ENCODE measurements at regions not wholly inside any gene's neighbourhood (a gene's known extent, or its start where the extent isn't known, plus 50 kb on each side); places are given as distances from the start of the nearest gene placed in this dataset.

GRCh38 chr10:78548369-78548768 lies 514.7 kb downstream of the RPS24 start:
- Histone ChIP-seq H3K36me3 (replicated peaks) (no peaks in the 10 kb centered on the region), H3K4me3 (ENCODE audit: low read depth, low read length) (no peak overlapping the region), H3K27ac (no peak overlapping the region), H3K27me3 (replicated peaks) (peaks cover 18% of the 10 kb centered on the region)
- TF ChIP-seq CTCF (IDR thresholded peaks at IDR 0.05; ENCODE audit: low read depth, low read length, missing control alignments) = no peak
- no peak for DNase-seq
- in situ Hi-C loops (cut with HindIII; ENCODE audit: low pct_ligation_motif_present, low sequenced_read_pairs) = no loop called here

- DNase-seq = no peak
- H3K27me3 ChIP-seq (replicated peaks) = peaks cover 17% of the 10 kb centered on the region
- in situ Hi-C loops (cut with HindIII; ENCODE audit: low pct_ligation_motif_present, low sequenced_read_pairs) = no loop called here
- H3K4me3 ChIP-seq (ENCODE audit: low read depth, low read length) = no peak overlapping the region
- TF ChIP-seq CTCF (IDR thresholded peaks at IDR 0.05; ENCODE audit: low read depth, low read length, missing control alignments) = no peak
- no peaks in the 10 kb centered on the region for H3K36me3 ChIP-seq (replicated peaks)
- H3K27ac ChIP-seq = no peak overlapping the region
Measured at GRCh38 chr10:78549140-78549935, 515.7 kb downstream of the RPS24 start.

- no peaks in the 10 kb centered on the region for H3K36me3 ChIP-seq (replicated peaks)
- no peak for DNase-seq
- no peak overlapping the region for H3K27ac ChIP-seq
- in situ Hi-C loops (cut with HindIII; ENCODE audit: low pct_ligation_motif_present, low sequenced_read_pairs) = no loop called here
- no peak overlapping the region for H3K4me3 ChIP-seq (ENCODE audit: low read depth, low read length)
- H3K27me3 ChIP-seq (replicated peaks) = peaks cover 17% of the 10 kb centered on the region
- TF ChIP-seq CTCF (IDR thresholded peaks at IDR 0.05; ENCODE audit: low read depth, low read length, missing control alignments) = no peak
Measured at GRCh38 chr10:78550090-78550489, 516.4 kb downstream of the RPS24 start.

- in situ Hi-C loops (cut with HindIII; ENCODE audit: low pct_ligation_motif_present, low sequenced_read_pairs) = no loop called here
- H3K4me3 ChIP-seq (ENCODE audit: low read depth, low read length) = no peak overlapping the region
- peaks cover 18% of the 10 kb centered on the region for H3K27me3 ChIP-seq (replicated peaks)
- H3K27ac ChIP-seq = no peak overlapping the region
- H3K36me3 ChIP-seq (replicated peaks) = no peaks in the 10 kb centered on the region
- no peak for TF ChIP-seq CTCF (IDR thresholded peaks at IDR 0.05; ENCODE audit: low read depth, low read length, missing control alignments)
- DNase-seq = no peak
Measured at GRCh38 chr10:78550716-78551115, 517.1 kb downstream of the RPS24 start.

GRCh38 chr10:78551184-78552005 lies 517.4 kb upstream of the ZMIZ1 start:
- Histone ChIP-seq H3K4me3 (ENCODE audit: low read depth, low read length) (no peak overlapping the region), H3K36me3 (replicated peaks) (no peaks in the 10 kb centered on the region), H3K27ac (no peak overlapping the region), H3K27me3 (replicated peaks) (peaks cover 19% of the 10 kb centered on the region)
- in situ Hi-C loops (cut with HindIII; ENCODE audit: low pct_ligation_motif_present, low sequenced_read_pairs) = no loop called here
- TF ChIP-seq CTCF (IDR thresholded peaks at IDR 0.05; ENCODE audit: low read depth, low read length, missing control alignments) = no peak
- DNase-seq = no peak

Data from brain microvascular endothelial cell (primary cell).